Stomach (tissue), 4 donors: ENCODE measurements at regions not wholly inside any gene's neighbourhood (a gene's known extent, or its start where the extent isn't known, plus 50 kb on each side); places are given as distances from the start of the nearest gene placed in this dataset.

ENCODE experiments used
- CTCF ChIP-seq, 7 experiments: fragments of 450-650 bp in 4 of 7; fragments of 200-600 bp in 3 of 7; sonication (generic) in 3 of 7; IDR thresholded peaks; one replicate each; pipeline ENCODE4 v1.5.1; 2016 to 2019; ENCODE audit warnings: antibody characterized with exemption in 7 of 7, control low read depth in 2 of 7, mild to moderate bottlenecking in 1 of 7
- EP300 ChIP-seq: sonication (generic); formaldehyde crosslinking; IDR thresholded peaks from one replicate; pipeline ENCODE4 v1.6.1; 2017; ENCODE audit warnings: antibody characterized with exemption
- POLR2A ChIP-seq, 4 donors: fragments of 450-650 bp; IDR thresholded peaks; one replicate each; pipeline ENCODE4 v1.6.1; 2016; ENCODE audit warnings: antibody characterized with exemption in 4 of 4, control low read depth in 2 of 4, mild to moderate bottlenecking in 1 of 4, moderate library complexity in 1 of 4
- POLR2AphosphoS5 ChIP-seq, 3 donors: sonication (generic); formaldehyde crosslinking; IDR thresholded peaks; one replicate each; pipeline ENCODE4 v1.6.1; 2016; ENCODE audit warnings: antibody characterized with exemption in 3 of 3

- TF ChIP-seq CTCF (IDR thresholded peaks at IDR 0.05) (no peak), POLR2AphosphoS5 (IDR thresholded peaks at IDR 0.05) (no peak), EP300 (no peak), POLR2A (IDR thresholded peaks at IDR 0.05) (no peak)
These were observed 166.1 kb upstream of the TCERG1L start for GRCh38 chr10:131477457-131478121.
